ENCODE measurements at regions not wholly inside any gene's neighbourhood (a gene's known extent, or its start where the extent isn't known, plus 50 kb on each side); places are given as distances from the start of the nearest gene placed in this dataset.

DNA sequence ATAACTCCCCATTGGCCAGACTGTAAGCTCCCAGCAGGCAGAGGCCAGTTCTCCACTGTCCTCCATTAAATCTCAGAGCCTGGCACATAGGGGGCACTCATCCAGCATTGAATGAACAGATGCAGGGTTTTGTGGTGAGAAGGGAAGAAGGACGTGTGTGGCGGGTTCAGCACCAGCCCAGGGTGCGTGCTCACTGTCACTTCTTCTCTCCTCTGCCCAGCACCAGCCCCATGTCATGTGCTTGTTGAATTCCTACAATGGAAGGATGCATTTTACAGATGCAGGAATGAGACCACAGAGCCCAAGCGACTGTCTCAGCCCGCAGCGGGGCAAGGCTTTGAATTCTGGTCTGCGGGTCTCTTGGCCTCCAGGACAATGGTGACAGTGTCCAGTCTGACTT lies 149.9 kb downstream of the CEBPB start:
- Mint-ChIP-seq H3K4me3 (peak overlapping the region in 3 of 10 donors; percentile 6 to 39 (median 26)), H3K4me1 (peaks cover 12 to 32% (median 26%) of the 10 kb centered on the region in 4 donors), H3K36me3 (no peaks in the 10 kb centered on the region), H3K27me3 (no peaks in the 10 kb centered on the region), H3K27ac (peak overlapping the region in 5 of 10 donors; percentile 24 to 81 (median 66)), H3K9me3 (no peaks in the 10 kb centered on the region)
- POLR2A ChIA-PET, result no interaction called here
- peak in 1 of 10 donors; percentile 31 for DNase-seq
- no peak for ATAC-seq

DNA sequence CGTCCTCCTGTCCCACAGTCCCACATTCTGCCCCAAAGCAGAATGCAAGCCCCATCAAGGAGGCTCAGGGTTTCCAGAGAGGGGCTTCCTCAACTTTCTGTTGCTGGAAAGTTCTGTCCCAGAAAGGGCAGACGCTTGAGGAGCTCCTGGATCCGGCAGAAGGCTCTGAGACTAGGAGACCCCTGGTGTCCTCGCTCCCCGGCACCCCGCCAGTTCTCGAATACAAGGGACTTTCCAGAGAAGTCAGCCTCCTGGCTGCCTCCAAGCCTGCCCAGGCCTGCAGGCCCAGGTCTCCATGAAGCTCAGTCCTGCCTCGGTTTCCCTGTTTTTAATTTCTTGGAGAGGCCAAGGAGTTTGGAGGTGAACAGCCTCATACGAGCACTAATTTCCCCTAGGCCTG lies 150.4 kb downstream of the CEBPB start:
- Mint-ChIP-seq H3K36me3 (no peaks in the 10 kb centered on the region), H3K27ac (no peak overlapping the region), H3K27me3 (no peaks in the 10 kb centered on the region), H3K9me3 (no peaks in the 10 kb centered on the region), H3K4me3 (no peak overlapping the region), H3K4me1 (peaks cover 12 to 32% (median 27%) of the 10 kb centered on the region in 4 donors)
- DNase-seq, result peak in 1 of 10 donors; percentile 19
- no peak for ATAC-seq
- POLR2A ChIA-PET, result no interaction called here

DNA sequence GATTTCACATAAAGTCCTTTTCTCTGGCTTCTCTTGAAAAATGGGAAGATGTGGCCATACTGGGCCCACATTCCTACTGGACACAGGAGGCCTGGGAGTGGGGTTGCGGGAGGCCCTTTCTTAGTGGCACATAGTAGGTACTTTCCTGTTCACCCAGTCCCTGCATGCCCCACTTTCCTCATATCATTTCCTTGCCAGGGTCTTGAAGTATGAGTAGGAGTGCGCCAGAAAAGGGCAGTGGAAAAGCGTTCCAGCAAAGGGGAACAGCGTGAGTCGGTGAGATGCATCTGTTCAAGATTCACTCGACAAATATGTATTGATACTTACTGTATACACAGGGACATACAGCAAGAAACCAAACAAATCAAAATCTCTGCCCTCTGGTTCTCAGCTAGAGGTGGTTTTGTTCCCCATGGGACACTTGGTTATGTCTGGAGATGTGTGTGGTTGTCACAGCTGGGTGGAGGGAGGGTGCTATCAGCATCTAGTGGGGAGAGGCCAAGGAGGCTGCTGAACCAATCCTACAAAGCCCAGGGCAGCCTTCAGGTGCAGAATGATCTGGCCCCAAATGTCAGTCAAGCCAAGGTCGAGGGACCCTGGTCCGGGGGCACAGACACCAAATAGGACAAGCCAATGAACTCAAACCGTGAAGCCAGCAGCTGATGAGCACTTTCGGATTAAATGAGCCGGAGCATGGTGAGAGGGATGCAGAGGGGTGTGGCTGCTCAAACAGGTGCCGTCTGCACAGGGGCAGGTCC lies 151.4 kb downstream of the CEBPB start:
- DNase-seq, result peak in 1 of 10 donors; percentile 62
- no peaks in the 10 kb centered on the region for H3K36me3 Mint-ChIP-seq
- no peaks in the 10 kb centered on the region for H3K9me3 Mint-ChIP-seq
- H3K27me3 Mint-ChIP-seq, result peaks cover 0 to 4% (median 0%) of the 10 kb centered on the region in 5 donors
- no peak for ATAC-seq
- peaks cover 18 to 42% (median 35%) of the 10 kb centered on the region in 4 donors for H3K4me1 Mint-ChIP-seq
- no peak overlapping the region for H3K4me3 Mint-ChIP-seq
- peak overlapping the region in 2 of 10 donors; percentile 14 to 34 for H3K27ac Mint-ChIP-seq
- POLR2A ChIA-PET, result no interaction called here

DNA sequence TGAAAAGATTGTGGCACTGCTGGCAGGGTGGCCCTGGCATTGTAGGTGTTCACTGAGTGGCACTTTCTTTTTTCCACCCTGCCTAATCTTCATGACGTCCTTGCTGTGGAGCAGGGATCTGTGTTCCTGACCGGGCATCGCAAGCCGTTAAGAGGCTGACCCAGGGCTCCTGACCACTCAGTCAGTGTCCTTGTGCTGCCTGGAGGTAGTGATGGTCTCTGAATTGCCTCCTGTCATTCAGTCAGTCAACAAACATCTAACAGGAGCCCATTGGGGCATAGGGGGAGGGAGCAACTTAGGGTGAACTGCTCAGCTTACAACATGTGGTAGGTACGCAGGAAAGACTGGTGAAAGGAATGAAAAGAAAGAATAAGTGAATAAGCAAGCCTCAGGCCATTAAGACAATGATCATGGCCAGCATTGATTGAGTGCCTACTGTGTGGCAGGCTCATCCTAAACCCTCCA lies 152.0 kb downstream of the CEBPB start:
- H3K4me1 Mint-ChIP-seq, result peaks cover 18 to 40% (median 35%) of the 10 kb centered on the region in 4 donors
- H3K36me3 Mint-ChIP-seq, result no peaks in the 10 kb centered on the region
- DNase-seq, result peak in 1 of 10 donors; percentile 3
- POLR2A ChIA-PET, result no interaction called here
- ATAC-seq, result no peak
- peaks cover 0 to 6% (median 0%) of the 10 kb centered on the region in 5 donors for H3K27me3 Mint-ChIP-seq
- peak overlapping the region in 1 of 10 donors; percentile 6 for H3K27ac Mint-ChIP-seq
- H3K4me3 Mint-ChIP-seq, result no peak overlapping the region
- H3K9me3 Mint-ChIP-seq, result no peaks in the 10 kb centered on the region

DNA sequence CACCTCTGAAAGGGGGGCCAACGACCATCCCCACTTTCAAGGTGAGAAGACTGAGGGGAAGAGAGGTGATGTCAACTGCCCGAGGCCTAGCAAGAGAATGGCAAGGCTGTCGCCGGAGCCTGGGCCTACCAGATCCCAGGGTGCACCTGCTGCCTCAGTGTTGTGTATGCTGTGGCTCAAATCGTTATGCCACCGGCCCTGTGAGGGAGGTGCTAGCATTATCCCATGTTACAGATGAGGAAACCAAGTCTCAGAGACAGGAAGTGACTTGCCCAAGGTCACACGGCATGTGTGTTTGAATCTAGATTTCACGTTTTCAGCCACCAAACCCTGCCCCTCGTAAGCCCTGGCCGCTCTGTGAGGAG lies 152.5 kb downstream of the CEBPB start:
- POLR2A ChIA-PET, result no interaction called here
- H3K27me3 Mint-ChIP-seq, result peaks cover 0 to 8% (median 4%) of the 10 kb centered on the region in 5 donors
- H3K4me1 Mint-ChIP-seq, result peaks cover 18 to 41% (median 34%) of the 10 kb centered on the region in 4 donors
- H3K4me3 Mint-ChIP-seq, result no peak overlapping the region
- no peaks in the 10 kb centered on the region for H3K9me3 Mint-ChIP-seq
- ATAC-seq (no peak), DNase-seq (peak in 1 of 10 donors; percentile 8)
- H3K27ac Mint-ChIP-seq, result no peak overlapping the region
- H3K36me3 Mint-ChIP-seq, result no peaks in the 10 kb centered on the region

DNA sequence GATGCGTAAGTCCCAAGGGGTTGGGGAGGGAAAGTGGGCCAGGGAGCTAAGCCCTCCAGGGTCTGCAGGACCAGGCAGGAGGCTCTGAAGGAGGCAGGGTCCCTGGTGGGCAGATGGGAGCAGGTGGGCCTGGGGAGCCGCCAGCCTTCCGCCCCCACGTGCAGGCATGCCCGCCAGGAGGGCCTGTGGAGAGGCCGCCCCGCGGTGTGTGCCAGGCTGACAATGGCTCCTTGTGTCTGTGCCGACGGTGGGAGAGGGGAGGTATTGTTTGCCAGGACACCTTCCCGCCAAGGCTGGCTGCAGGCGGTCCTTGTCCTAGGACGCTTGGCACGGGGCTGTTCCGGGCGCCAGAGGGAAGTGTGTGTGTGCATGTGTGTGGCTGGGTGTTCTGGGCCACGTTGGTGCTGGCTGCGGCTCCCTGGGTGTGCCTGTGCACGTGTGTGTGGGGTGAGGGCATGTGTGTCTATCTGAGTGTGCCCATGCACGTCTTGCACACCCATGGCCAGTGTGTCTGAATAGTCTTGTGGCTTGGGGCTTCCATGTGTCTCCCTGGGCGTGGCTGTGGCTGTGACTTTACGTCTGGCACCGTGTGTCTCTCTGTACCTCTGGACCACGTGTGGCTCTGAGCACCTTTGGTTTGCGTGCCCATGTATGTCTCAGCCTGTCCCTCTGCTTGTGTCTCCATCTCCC lies 153.0 kb downstream of the CEBPB start:
- DNase-seq (peak in 1 of 10 donors; percentile 48), ATAC-seq (no peak)
- Mint-ChIP-seq H3K27me3 (peaks cover 0 to 9% (median 4%) of the 10 kb centered on the region in 5 donors), H3K4me3 (peak overlapping the region in 1 of 10 donors; percentile 44), H3K4me1 (peaks cover 16 to 38% (median 29%) of the 10 kb centered on the region in 4 donors), H3K9me3 (no peaks in the 10 kb centered on the region), H3K36me3 (no peaks in the 10 kb centered on the region), H3K27ac (peak overlapping the region in 1 of 10 donors; percentile 9)
- POLR2A ChIA-PET, result no interaction called here

DNA sequence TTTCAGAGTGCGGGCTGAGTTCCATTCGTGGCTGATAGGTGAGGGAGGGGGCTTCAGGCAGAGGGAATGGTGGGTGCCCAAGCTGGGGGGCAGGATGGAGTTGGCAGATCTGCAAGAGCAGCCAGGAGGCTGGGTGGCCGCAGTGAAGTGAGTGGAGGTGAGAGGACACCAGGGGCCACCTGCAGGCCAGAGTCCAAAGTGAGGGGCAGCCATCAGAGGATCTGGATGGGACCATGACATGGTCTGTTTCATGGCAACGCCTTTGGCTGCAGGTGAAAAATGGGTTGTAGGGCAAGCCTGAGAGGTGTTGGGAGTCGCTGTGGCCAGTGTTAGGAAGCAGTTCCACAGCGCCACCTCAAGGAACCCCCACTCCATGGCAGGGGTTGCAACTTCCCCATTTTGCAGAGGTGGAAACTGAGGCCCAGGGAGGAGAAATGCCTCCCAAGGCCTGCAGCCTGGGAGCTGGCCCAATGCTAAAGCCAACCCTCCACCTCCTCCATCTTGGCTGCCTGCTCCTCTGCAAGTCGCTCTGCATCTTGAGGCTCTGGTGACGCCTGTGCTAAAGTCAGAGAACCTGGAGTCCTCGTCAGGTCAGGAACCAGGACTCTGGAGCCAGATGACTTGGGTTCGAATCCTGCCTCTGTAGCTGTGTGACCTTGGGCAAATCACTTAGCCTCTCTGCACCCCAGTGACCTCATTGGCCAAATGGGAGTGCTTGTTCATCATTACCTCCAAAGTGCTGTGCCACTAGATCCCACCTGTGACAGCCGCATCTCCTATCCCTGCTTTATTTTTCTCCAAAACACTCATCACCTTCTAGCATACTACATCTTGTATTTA lies 153.8 kb downstream of the CEBPB start:
- Mint-ChIP-seq H3K9me3 (no peaks in the 10 kb centered on the region), H3K36me3 (no peaks in the 10 kb centered on the region), H3K4me1 (peaks cover 11 to 35% (median 20%) of the 10 kb centered on the region in 4 donors), H3K27me3 (peaks cover 3 to 9% (median 5%) of the 10 kb centered on the region in 5 donors), H3K27ac (peak overlapping the region in 2 of 10 donors; percentile 1 to 9), H3K4me3 (no peak overlapping the region)
- POLR2A ChIA-PET, result no interaction called here
- no peak for ATAC-seq
- DNase-seq, result peak in 1 of 10 donors; percentile 53

DNA sequence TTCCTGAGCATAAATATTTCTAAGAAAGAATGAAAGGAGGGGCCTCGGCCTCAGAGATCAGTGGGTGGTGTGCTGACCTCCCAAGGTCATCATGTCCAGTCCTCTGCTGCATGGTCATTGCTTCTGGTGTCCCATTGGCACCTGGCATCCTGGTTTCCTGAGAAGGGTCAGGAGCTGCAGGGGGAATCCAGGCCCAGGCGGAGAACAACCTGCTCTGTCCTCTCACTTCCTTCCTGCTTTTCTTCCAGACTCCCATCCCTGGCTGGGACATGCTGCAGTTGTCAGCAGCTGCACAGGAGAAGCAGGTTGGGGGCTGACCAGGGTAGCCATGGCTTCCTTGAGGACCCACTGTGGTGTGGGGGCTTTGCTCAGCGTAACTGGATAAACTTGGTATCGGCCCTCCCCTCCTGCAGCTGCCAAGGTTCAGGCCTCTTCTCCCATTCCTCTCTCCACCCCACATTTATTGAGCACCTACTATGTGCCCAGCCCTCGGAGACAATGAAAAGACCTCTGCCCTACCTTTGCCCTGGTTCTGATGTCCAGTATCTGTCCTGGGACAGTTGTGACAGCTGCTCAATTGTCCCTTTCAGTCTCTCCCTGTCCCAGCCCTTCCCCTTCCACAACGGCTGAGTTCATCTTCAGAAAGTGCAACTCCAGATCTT lies 155.2 kb downstream of the CEBPB start:
- Mint-ChIP-seq H3K4me1 (peaks cover 6 to 29% (median 10%) of the 10 kb centered on the region in 4 donors), H3K4me3 (no peak overlapping the region), H3K9me3 (no peaks in the 10 kb centered on the region), H3K36me3 (no peaks in the 10 kb centered on the region), H3K27ac (peak overlapping the region in 2 of 10 donors; percentile 6 to 70), H3K27me3 (peaks cover 3 to 9% (median 9%) of the 10 kb centered on the region in 5 donors)
- peak in 1 of 10 donors; percentile 54 for DNase-seq
- ATAC-seq, result no peak
- POLR2A ChIA-PET, result no interaction called here

DNA sequence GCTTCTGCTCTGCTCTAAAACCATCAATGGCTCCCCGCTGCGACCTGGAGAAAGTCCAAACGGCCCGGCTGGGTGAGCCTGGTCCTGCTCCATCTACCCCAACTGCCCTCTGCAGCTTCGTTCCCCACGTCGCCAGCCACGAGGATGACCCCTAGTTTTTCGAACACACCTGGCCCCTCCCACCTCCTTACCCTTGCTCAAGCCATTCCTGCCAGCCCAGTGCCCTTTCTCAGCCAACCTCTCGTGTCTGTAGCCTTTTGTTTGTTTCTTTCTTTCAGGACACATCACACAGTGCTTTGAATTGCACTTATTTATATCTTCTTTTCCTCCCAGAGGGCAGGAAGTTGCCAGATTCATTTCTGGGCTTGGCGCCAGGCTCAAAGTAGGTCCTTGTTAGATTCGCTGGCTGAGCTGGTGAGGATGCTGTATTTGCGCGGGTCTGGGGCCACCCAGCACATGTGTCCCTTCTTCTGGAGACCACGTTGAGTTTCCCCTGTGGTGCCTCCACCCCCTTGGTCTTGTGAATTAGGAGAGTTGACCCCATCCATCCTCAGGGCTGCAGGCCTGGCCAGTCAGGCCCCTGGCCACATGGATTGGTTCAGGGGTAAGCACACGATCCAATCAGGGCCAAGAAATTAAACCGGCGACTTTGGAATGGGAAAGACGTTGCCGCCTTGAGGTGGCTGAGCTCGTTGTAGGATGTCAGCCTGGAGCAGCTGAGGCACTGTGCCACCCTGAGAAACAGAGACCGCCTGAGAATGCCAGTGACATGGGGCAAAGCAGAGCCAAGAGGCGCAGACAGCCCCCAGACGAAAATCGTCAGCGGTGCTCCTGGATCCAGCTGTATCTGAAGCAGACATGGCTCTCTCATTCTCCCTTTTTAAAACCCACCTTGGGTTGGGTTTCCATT lies 156.0 kb downstream of the CEBPB start:
- no peaks in the 10 kb centered on the region for H3K36me3 Mint-ChIP-seq
- H3K4me3 Mint-ChIP-seq, result peak overlapping the region in 1 of 10 donors; percentile 20
- H3K27me3 Mint-ChIP-seq, result peaks cover 3 to 9% (median 9%) of the 10 kb centered on the region in 5 donors
- peak overlapping the region in 4 of 10 donors; percentile 6 to 70 (median 38) for H3K27ac Mint-ChIP-seq
- no peak for ATAC-seq
- POLR2A ChIA-PET, result no interaction called here
- H3K9me3 Mint-ChIP-seq, result no peaks in the 10 kb centered on the region
- peaks cover 6 to 29% (median 10%) of the 10 kb centered on the region in 4 donors for H3K4me1 Mint-ChIP-seq
- DNase-seq, result peak in 1 of 10 donors; percentile 24

DNA sequence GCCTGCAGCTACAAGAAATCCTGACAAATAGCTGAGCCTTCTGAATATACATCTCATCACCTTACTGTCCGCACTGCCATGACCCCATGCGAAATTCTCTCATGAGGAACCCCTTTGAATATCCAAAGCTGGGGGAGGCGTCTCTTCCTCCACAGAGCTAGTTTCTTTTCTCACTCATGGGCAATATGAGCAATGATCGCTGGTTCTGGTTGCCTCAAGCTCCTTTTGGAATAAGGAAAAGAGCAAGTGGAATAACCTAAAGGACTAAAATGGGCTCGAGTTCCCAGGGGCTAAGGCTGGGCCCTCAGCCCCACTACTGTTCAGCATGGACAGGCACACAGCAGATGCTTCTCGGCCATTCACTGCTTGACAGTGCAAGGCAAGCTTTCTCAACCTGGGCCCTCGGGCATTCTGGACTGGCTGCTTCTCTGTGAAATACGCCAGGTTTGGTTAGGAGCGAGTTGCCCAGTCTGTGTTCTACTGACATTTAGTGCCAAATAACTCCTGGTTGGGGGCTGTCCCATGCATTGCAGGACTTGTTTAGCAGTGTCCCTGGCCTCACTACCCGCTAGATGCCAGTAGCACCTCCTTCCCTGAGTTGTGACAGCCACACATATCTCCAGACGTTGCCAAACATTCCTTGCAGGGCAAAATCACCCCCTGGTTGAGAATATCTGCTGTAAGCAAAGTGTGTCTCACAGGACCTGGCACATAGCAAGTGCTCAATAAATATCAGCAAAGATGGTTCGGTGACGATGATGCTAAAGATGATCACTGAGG lies 156.8 kb downstream of the CEBPB start:
- POLR2A ChIA-PET, result no interaction called here
- H3K36me3 Mint-ChIP-seq, result no peaks in the 10 kb centered on the region
- H3K27me3 Mint-ChIP-seq, result peaks cover 3 to 10% (median 9%) of the 10 kb centered on the region in 5 donors
- no peak overlapping the region for H3K4me3 Mint-ChIP-seq
- ATAC-seq (no peak), DNase-seq (no peak)
- H3K9me3 Mint-ChIP-seq, result no peaks in the 10 kb centered on the region
- peaks cover 6 to 29% (median 10%) of the 10 kb centered on the region in 4 donors for H3K4me1 Mint-ChIP-seq
- H3K27ac Mint-ChIP-seq, result peak overlapping the region in 1 of 10 donors; percentile 50

DNA sequence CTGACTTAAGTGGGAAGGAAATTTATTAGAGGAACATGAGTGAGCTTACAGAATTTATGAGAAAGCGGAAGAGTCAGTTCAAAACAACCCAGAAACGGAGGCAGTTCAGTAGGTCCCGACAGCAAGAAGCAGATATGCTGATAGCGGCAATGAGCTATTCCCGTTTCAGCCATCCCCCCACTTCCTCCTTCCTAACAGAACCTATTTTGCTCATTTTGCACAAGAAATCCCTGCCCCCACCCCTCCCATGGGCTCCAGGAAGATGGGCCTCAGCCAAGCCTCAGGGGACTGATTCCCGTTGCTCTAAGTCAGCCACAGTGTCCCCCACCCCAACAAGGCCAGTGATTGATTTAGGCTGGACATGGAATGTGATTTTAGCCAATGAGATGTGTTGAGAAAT lies 157.5 kb downstream of the CEBPB start:
- Mint-ChIP-seq H3K27ac (no peak overlapping the region), H3K9me3 (no peaks in the 10 kb centered on the region), H3K36me3 (no peaks in the 10 kb centered on the region), H3K27me3 (peaks cover 3 to 11% (median 9%) of the 10 kb centered on the region in 5 donors), H3K4me3 (no peak overlapping the region), H3K4me1 (peaks cover 7 to 29% (median 11%) of the 10 kb centered on the region in 4 donors)
- ATAC-seq (no peak), DNase-seq (no peak)
- POLR2A ChIA-PET, result no interaction called here
